Hepatocyte (in vitro differentiated cells): ENCODE measurements at regions not wholly inside any gene's neighbourhood (a gene's known extent, or its start where the extent isn't known, plus 50 kb on each side); places are given as distances from the start of the nearest gene placed in this dataset.

Experiments used
- EZH2 ChIP-seq: fragments of 200-600 bp; sonication (generic); IDR thresholded peaks from 2 replicates; pipeline ENCODE4 v1.6.1; 2016; ENCODE audit warnings: antibody characterized with exemption, mild to moderate bottlenecking, borderline replicate concordance
- TF ChIP-seq, protein P1 (sequence below): fragments of 200-600 bp; sonication (generic); IDR thresholded peaks from 2 replicates; pipeline ENCODE4 v1.5.1; 2016; ENCODE audit warnings: antibody characterized with exemption, mild to moderate bottlenecking; ENCODE audit not compliant: poor library complexity

DNA sequence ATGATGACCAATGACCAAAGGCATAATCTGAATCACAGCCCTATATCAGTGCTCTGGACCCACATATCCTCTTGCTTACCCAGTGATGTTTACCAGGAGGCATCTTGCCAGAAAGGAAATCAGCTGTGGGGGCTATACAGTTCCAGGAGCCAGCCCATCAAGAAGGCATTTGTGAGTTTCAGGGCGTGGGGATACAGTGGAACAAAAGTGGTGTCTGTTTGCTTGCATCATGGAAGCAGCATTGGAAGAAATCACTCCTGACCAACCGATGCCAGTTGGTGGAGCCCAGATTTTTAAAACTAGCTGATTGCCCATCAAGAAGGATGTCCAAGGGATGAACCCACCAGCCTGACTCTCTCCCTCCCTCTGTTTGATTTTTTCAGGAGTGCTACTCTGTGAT is 106.5 kb upstream of the EGFLAM start:
- TF ChIP-seq, protein P1, sequence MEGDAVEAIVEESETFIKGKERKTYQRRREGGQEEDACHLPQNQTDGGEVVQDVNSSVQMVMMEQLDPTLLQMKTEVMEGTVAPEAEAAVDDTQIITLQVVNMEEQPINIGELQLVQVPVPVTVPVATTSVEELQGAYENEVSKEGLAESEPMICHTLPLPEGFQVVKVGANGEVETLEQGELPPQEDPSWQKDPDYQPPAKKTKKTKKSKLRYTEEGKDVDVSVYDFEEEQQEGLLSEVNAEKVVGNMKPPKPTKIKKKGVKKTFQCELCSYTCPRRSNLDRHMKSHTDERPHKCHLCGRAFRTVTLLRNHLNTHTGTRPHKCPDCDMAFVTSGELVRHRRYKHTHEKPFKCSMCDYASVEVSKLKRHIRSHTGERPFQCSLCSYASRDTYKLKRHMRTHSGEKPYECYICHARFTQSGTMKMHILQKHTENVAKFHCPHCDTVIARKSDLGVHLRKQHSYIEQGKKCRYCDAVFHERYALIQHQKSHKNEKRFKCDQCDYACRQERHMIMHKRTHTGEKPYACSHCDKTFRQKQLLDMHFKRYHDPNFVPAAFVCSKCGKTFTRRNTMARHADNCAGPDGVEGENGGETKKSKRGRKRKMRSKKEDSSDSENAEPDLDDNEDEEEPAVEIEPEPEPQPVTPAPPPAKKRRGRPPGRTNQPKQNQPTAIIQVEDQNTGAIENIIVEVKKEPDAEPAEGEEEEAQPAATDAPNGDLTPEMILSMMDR, result no peak
- TF ChIP-seq EZH2, result no peak
